ENCODE measurements at regions not wholly inside any gene's neighbourhood (a gene's known extent, or its start where the extent isn't known, plus 50 kb on each side); places are given as distances from the start of the nearest gene placed in this dataset.

DNA sequence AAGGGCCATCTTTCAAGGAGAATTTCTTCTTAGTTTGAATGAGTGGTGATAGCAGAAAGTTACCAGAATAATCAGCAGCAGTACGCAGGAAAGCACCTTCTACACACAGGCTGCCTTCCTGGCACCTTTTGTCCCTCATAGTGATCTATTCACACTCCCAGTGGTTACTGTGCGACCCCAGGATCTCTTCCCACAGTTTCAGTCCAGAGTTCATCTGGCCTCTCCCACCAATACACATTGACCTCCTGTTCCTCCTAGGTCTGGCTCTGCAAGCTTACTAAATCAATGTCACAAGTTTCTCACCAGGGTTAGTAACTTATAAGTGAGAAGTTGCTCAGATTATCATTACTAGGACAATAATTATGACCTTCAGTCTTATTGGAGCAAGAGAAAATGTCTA is 99.1 kb upstream of the PIK3R1 start:
- CTCF ChIA-PET, result interaction anchor here (0.6 kb wide), 1 partner anchor 137 kb away, joined by 4 read pairs; no protein-coding TSS in a partner anchor
- no peaks in the 10 kb centered on the region for H3K4me1 ChIP-seq (ENCODE audit: control insufficient read depth, insufficient read depth, low read length)
- TF ChIP-seq, protein P1, sequence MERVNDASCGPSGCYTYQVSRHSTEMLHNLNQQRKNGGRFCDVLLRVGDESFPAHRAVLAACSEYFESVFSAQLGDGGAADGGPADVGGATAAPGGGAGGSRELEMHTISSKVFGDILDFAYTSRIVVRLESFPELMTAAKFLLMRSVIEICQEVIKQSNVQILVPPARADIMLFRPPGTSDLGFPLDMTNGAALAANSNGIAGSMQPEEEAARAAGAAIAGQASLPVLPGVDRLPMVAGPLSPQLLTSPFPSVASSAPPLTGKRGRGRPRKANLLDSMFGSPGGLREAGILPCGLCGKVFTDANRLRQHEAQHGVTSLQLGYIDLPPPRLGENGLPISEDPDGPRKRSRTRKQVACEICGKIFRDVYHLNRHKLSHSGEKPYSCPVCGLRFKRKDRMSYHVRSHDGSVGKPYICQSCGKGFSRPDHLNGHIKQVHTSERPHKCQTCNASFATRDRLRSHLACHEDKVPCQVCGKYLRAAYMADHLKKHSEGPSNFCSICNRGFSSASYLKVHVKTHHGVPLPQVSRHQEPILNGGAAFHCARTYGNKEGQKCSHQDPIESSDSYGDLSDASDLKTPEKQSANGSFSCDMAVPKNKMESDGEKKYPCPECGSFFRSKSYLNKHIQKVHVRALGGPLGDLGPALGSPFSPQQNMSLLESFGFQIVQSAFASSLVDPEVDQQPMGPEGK (tag by site-specific recombination; IDR thresholded peaks at IDR 0.05), result no peak
- TF ChIP-seq ZNF610 (tag by site-specific recombination; IDR thresholded peaks at IDR 0.05; ENCODE audit: borderline replicate concordance), result no peak
- H3K4me3 ChIP-seq (ENCODE audit: low read depth, low read length), result no peak overlapping the region
- H3K9me3 ChIP-seq (ENCODE audit: control insufficient read depth, insufficient read depth, low read depth, low read length), result no peaks in the 10 kb centered on the region
- H3K27ac ChIP-seq (ENCODE audit: extremely low read depth, low read depth, low read length), result no peak overlapping the region
- H3K36me3 ChIP-seq (ENCODE audit: control insufficient read depth in 2 of 2, insufficient read depth in 1 of 2, low read length in 2 of 2), result no peaks in the 10 kb centered on the region
- POLR2A ChIA-PET, result no interaction called here

DNA sequence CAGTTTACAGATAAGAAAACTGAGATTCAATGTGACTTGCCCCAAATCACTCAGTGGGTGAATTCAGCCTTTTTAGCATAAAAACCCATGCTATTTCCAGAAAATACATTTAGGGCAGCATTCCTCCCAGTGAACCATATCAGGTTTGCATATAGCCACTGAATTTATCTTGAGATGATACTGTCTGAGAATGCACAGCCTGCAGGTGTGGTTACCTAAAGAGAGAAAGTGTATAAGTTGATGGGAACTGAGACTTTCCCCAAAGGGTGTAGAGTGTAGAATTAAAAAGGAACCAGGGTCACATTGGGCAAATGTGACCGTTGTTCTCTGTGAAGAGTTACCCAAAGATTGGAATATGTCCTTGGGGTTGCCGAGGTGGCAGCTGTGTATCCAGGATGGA is 100.0 kb upstream of the PIK3R1 start:
- H3K36me3 ChIP-seq (ENCODE audit: control insufficient read depth in 2 of 2, insufficient read depth in 1 of 2, low read length in 2 of 2), result no peaks in the 10 kb centered on the region
- ChIA-PET CTCF (no interaction called here), POLR2A (no interaction called here)
- TF ChIP-seq ZNF121 (tag by site-specific recombination; IDR thresholded peaks at IDR 0.05) (no peak), SALL2 (tag by site-specific recombination; IDR thresholded peaks at IDR 0.05; ENCODE audit: borderline replicate concordance) (no peak), SP3 (tag by site-specific recombination; IDR thresholded peaks at IDR 0.05) (no peak), ZNF248 (tag by site-specific recombination; IDR thresholded peaks at IDR 0.05) (no peak), ZNF302 (tag by site-specific recombination; IDR thresholded peaks at IDR 0.05; ENCODE audit: low read depth) (no peak), MYNN (tag by site-specific recombination; IDR thresholded peaks at IDR 0.05; ENCODE audit: borderline replicate concordance) (no peak), OVOL3 (tag by site-specific recombination; IDR thresholded peaks at IDR 0.05) (no peak), IKZF3 (tag by site-specific recombination; IDR thresholded peaks at IDR 0.05) (no peak), GLIS1 (tag by site-specific recombination; IDR thresholded peaks at IDR 0.05) (no peak), ZNF560 (tag by site-specific recombination; IDR thresholded peaks at IDR 0.05; ENCODE audit: borderline replicate concordance) (no peak), ZNF701 (tag by site-specific recombination; IDR thresholded peaks at IDR 0.05) (no peak), OSR2 (tag by site-specific recombination; IDR thresholded peaks at IDR 0.05) (no peak)
- TF ChIP-seq, protein P2, sequence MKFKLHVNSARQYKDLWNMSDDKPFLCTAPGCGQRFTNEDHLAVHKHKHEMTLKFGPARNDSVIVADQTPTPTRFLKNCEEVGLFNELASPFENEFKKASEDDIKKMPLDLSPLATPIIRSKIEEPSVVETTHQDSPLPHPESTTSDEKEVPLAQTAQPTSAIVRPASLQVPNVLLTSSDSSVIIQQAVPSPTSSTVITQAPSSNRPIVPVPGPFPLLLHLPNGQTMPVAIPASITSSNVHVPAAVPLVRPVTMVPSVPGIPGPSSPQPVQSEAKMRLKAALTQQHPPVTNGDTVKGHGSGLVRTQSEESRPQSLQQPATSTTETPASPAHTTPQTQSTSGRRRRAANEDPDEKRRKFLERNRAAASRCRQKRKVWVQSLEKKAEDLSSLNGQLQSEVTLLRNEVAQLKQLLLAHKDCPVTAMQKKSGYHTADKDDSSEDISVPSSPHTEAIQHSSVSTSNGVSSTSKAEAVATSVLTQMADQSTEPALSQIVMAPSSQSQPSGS (tag by site-specific recombination; IDR thresholded peaks at IDR 0.05; ENCODE audit: low read depth), result no peak
- no peaks in the 10 kb centered on the region for H3K4me1 ChIP-seq (ENCODE audit: control insufficient read depth, insufficient read depth, low read length)
- no peak overlapping the region for H3K4me3 ChIP-seq (ENCODE audit: low read depth, low read length)
- H3K9me3 ChIP-seq (ENCODE audit: control insufficient read depth, insufficient read depth, low read depth, low read length), result no peaks in the 10 kb centered on the region
- no peak overlapping the region for H3K27ac ChIP-seq (ENCODE audit: extremely low read depth, low read depth, low read length)

- Histone ChIP-seq H3K36me3 (ENCODE audit: control insufficient read depth in 2 of 2, insufficient read depth in 1 of 2, low read length in 2 of 2) (no peaks in the 10 kb centered on the region), H3K4me1 (ENCODE audit: control insufficient read depth, insufficient read depth, low read length) (no peaks in the 10 kb centered on the region), H3K9me3 (ENCODE audit: control insufficient read depth, insufficient read depth, low read depth, low read length) (no peaks in the 10 kb centered on the region), H3K4me3 (ENCODE audit: low read depth, low read length) (no peak overlapping the region), H3K27ac (ENCODE audit: extremely low read depth, low read depth, low read length) (no peak overlapping the region)
- TF ChIP-seq ZNF184 (tag by site-specific recombination; IDR thresholded peaks at IDR 0.05), result no peak
- no peak for TF ChIP-seq ZNF692 (tag by site-specific recombination; IDR thresholded peaks at IDR 0.05)
- no peak for TF ChIP-seq YY1 (tag by site-specific recombination; IDR thresholded peaks at IDR 0.05)
- no peak for TF ChIP-seq ZNF621 (tag by site-specific recombination; IDR thresholded peaks at IDR 0.05)
- no peak for TF ChIP-seq ZNF223 (tag by site-specific recombination; IDR thresholded peaks at IDR 0.05)
- TF ChIP-seq ZNF174 (tag by site-specific recombination; IDR thresholded peaks at IDR 0.05), result no peak
- TF ChIP-seq, protein P3, sequence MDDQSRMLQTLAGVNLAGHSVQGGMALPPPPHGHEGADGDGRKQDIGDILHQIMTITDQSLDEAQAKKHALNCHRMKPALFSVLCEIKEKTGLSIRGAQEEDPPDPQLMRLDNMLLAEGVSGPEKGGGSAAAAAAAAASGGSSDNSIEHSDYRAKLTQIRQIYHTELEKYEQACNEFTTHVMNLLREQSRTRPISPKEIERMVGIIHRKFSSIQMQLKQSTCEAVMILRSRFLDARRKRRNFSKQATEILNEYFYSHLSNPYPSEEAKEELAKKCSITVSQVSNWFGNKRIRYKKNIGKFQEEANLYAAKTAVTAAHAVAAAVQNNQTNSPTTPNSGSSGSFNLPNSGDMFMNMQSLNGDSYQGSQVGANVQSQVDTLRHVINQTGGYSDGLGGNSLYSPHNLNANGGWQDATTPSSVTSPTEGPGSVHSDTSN (CRISPR knock-in tag; IDR thresholded peaks at IDR 0.05), result no peak
- no peak for TF ChIP-seq REPIN1 (tag by site-specific recombination; IDR thresholded peaks at IDR 0.05; ENCODE audit: low read depth)
- no peak for TF ChIP-seq YY2 (tag by site-specific recombination; IDR thresholded peaks at IDR 0.05)
- no peak for TF ChIP-seq ZNF24 (tag by site-specific recombination; IDR thresholded peaks at IDR 0.05)
- ChIA-PET CTCF (interaction anchor here (0.6 kb wide), 1 partner anchor 275 kb away, joined by 3 read pairs; no protein-coding TSS in a partner anchor), POLR2A (no interaction called here)
Measured at GRCh38 chr5:68114378-68115040, 101.0 kb upstream of the PIK3R1 start.

All from HEK293 (cell line).